C4-2B (cell line): ENCODE measurements at regions not wholly inside any gene's neighbourhood (a gene's known extent, or its start where the extent isn't known, plus 50 kb on each side); places are given as distances from the start of the nearest gene placed in this dataset.

Experiments used
- ZFX ChIP-seq: fragments of 450-650 bp; IDR thresholded peaks from 2 replicates; pipeline ENCODE4 v1.6.1; 2017
- TF ChIP-seq, protein P1 (sequence below): fragments of 450-650 bp; conservative IDR thresholded peaks from 2 replicates; pipeline ENCODE4 v1.5.1; 2017; ENCODE audit warnings: mild to moderate bottlenecking

- TF ChIP-seq, protein P1, sequence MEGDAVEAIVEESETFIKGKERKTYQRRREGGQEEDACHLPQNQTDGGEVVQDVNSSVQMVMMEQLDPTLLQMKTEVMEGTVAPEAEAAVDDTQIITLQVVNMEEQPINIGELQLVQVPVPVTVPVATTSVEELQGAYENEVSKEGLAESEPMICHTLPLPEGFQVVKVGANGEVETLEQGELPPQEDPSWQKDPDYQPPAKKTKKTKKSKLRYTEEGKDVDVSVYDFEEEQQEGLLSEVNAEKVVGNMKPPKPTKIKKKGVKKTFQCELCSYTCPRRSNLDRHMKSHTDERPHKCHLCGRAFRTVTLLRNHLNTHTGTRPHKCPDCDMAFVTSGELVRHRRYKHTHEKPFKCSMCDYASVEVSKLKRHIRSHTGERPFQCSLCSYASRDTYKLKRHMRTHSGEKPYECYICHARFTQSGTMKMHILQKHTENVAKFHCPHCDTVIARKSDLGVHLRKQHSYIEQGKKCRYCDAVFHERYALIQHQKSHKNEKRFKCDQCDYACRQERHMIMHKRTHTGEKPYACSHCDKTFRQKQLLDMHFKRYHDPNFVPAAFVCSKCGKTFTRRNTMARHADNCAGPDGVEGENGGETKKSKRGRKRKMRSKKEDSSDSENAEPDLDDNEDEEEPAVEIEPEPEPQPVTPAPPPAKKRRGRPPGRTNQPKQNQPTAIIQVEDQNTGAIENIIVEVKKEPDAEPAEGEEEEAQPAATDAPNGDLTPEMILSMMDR, result no peak
- no peak for TF ChIP-seq ZFX
Observed at GRCh38 chr2:67727131-67727530, 330.0 kb downstream of the ETAA1 start.
